K562 (cell line): ENCODE measurements at regions not wholly inside any gene's neighbourhood (a gene's known extent, or its start where the extent isn't known, plus 50 kb on each side); places are given as distances from the start of the nearest gene placed in this dataset.

Source experiments
- ATAC-seq: fragments of 200-7000 bp; cut with Tn5 transposase; 3 replicates; pipeline ENCODE4 v1.9.1; 2020; ENCODE audit warnings: moderate library complexity
- BruUV-seq: library from RNA; stranded (reverse); fragments of 400-500 nt; replicated peaks from 2 replicates; lab custom pipeline; 2021; lab: Mats Ljungman, UMichigan
- CTCF ChIA-PET: fragments of 300-600 bp; formaldehyde crosslinking; extraction: SDS; loops from one replicate; lab custom pipeline; 2021; ENCODE audit warnings: low intra/inter-chr PET ratio; lab: Yijun Ruan, JAX
- POLR2A ChIA-PET: fragments of 300-600, 350-650 bp; sonication (Branson Sonifier 250); formaldehyde crosslinking; extraction: SDS; loops from one replicate; lab custom pipeline; 2021; ENCODE audit warnings: antibody characterized with exemption, inconsistent platforms; lab: Yijun Ruan, JAX
- DNase-seq, 4 experiments: peaks; one replicate each; pipeline versions ENCODE4 v3.0.0 to v3.0.0-alpha.2; 2011 to 2018; ENCODE audit warnings: low spot score in 3 of 4, mixed read lengths in 3 of 4; ENCODE audit errors: extremely low read depth in 1 of 4
- FAIRE-seq: peaks from 2 replicates; lab custom pipeline; 2011; peaks lifted over from hg19 to GRCh38; lab: Jason Lieb, UNC
- H2AFZ ChIP-seq: 2 replicates; pipeline ENCODE4 v1.6.0; 2011; ENCODE audit warnings: low read depth, low read length, control low read depth, inconsistent platforms
- H3K27ac ChIP-seq: fragments of 200-600 bp; 3 replicates; pipeline ENCODE4 v1.8.0; 2011; ENCODE audit warnings: low read depth, mild to moderate bottlenecking, control low read depth, inconsistent platforms, low read length, moderate library complexity, mixed read lengths; ENCODE audit errors: extremely low read depth
- H3K27me3 ChIP-seq, 2 experiments: fragments of 300-600 bp in 1 of 2; 2 replicates in 1 of 2; 3 replicates in 1 of 2; pipeline versions ENCODE4 v1.6.0 to v1.8.0; 2011; ENCODE audit warnings: inconsistent platforms in 2 of 2, low read length in 2 of 2, mild to moderate bottlenecking in 1 of 2, mixed read lengths in 1 of 2, moderate library complexity in 1 of 2; ENCODE audit not compliant: control insufficient read depth in 2 of 2, insufficient read depth in 2 of 2
- H3K36me3 ChIP-seq: fragments of 300-600 bp; 3 replicates; pipeline ENCODE4 v1.8.0; 2011; ENCODE audit warnings: mild to moderate bottlenecking, low read length, inconsistent platforms; ENCODE audit not compliant: control insufficient read depth, insufficient read depth
- H3K4me1 ChIP-seq, 2 experiments: fragments of 200-600 bp in 1 of 2; replicated peaks in 1 of 2; 2 replicates in 1 of 2; 3 replicates in 1 of 2; pipeline versions ENCODE4 v1.5.1 to v1.8.0; 2011; ENCODE audit warnings: inconsistent platforms in 2 of 2, low read length in 2 of 2, mild to moderate bottlenecking in 1 of 2, mixed read lengths in 1 of 2, moderate library complexity in 1 of 2; ENCODE audit not compliant: control insufficient read depth in 2 of 2, insufficient read depth in 2 of 2
- H3K4me2 ChIP-seq: 2 replicates; pipeline ENCODE4 v1.6.1; 2011; ENCODE audit warnings: low read length, control low read depth, inconsistent platforms, mixed read lengths; ENCODE audit not compliant: insufficient read depth
- H3K4me3 ChIP-seq: fragments of 200-600 bp; sonication (generic), shearing (Covaris generic); 2 replicates; pipeline ENCODE4 v1.5.1; 2016; ENCODE audit warnings: control low read depth, inconsistent platforms
- H3K79me2 ChIP-seq: fragments of 200-600 bp; 3 replicates; pipeline ENCODE4 v1.8.0; 2011; ENCODE audit warnings: low read length, inconsistent platforms; ENCODE audit not compliant: control insufficient read depth, insufficient read depth
- H3K9ac ChIP-seq, 2 experiments: 2 replicates each; pipeline versions ENCODE4 v1.6.0 to v1.6.1; 2011; ENCODE audit warnings: low read depth in 2 of 2, low read length in 2 of 2, control low read depth in 1 of 2, inconsistent platforms in 1 of 2, mild to moderate bottlenecking in 1 of 2, mixed read lengths in 1 of 2; ENCODE audit not compliant: insufficient read depth in 1 of 2
- H3K9me1 ChIP-seq: one replicate; pipeline ENCODE4 v1.6.0; 2011; ENCODE audit warnings: inconsistent platforms, mild to moderate bottlenecking, low read length, moderate library complexity; ENCODE audit not compliant: control insufficient read depth, insufficient read depth
- H3K9me3 ChIP-seq: replicated peaks from 2 replicates; pipeline ENCODE4 v1.5.1; 2011; ENCODE audit warnings: low read depth, low read length, inconsistent platforms; ENCODE audit not compliant: control insufficient read depth, insufficient read depth
- H4K20me1 ChIP-seq: replicated peaks from 2 replicates; pipeline ENCODE4 v1.6.1; 2011; ENCODE audit warnings: low read length, inconsistent platforms, mixed read lengths; ENCODE audit not compliant: control insufficient read depth, insufficient read depth
- FOSL1 ChIP-seq: fragments of 200-800 bp; sonication (Bioruptor generic); conservative IDR thresholded peaks from 2 replicates; pipeline ENCODE4 v1.6.1; 2016; ENCODE audit warnings: missing genetic modification characterization, missing compliant biosample characterization
- TAL1 ChIP-seq: fragments of 450-650 bp; IDR thresholded peaks from 2 replicates; pipeline ENCODE4 v1.6.1; 2016; ENCODE audit warnings: mild to moderate bottlenecking
- WHSC1 ChIP-seq: IDR thresholded peaks from one replicate; pipeline ENCODE4 v1.6.1; 2012; ENCODE audit warnings: low read length, control low read depth, inconsistent platforms
- ZNF23 ChIP-seq: fragments of 250-450 bp; sonication (Bioruptor Pico); IDR thresholded peaks from 2 replicates; pipeline ENCODE4 v1.4.0; 2020; ENCODE audit warnings: mild to moderate bottlenecking
- WGBS: fragments of 100-300 bp; shearing (Covaris generic); methylation state at CpG from one replicate; pipeline ENCODE4 v1.1.6; 2016; ENCODE audit warnings: low coverage, mixed read lengths; ENCODE audit not compliant: insufficient coverage; ENCODE audit errors: missing lambda C conversion rate; 5-methylcytosine and 5-hydroxymethylcytosine counted together
- in situ Hi-C: fragments of 300-500 bp; cut with MboI; formaldehyde crosslinking; loops from 4 replicates; pipeline ENCODE4 v1.15.0; 2018; ENCODE audit warnings: inconsistent platforms, mixed read lengths
- intact Hi-C: fragments of 100-400 bp; cut with micrococcal nuclease; formaldehyde crosslinking; loops from 2 replicates; pipeline ENCODE4 v1.14.2; 2022
- TF ChIP-seq, protein P1 (sequence below): fragments of 450-650 bp; formaldehyde crosslinking; IDR thresholded peaks from 2 replicates; pipeline ENCODE4 v1.4.0; 2020; ENCODE audit warnings: mild to moderate bottlenecking, moderate library complexity
- TF ChIP-seq, protein P2 (sequence below): fragments of 250-450 bp; sonication (Bioruptor Pico); IDR thresholded peaks from 2 replicates; pipeline ENCODE4 v1.5.0; 2021; ENCODE audit warnings: mild to moderate bottlenecking, moderate library complexity
- TF ChIP-seq, protein P3 (sequence below): fragments of 200-800 bp; sonication (Bioruptor generic); IDR thresholded peaks from 2 replicates; pipeline ENCODE4 v1.6.1; 2017; ENCODE audit warnings: missing genetic modification characterization, missing compliant biosample characterization

DNA sequence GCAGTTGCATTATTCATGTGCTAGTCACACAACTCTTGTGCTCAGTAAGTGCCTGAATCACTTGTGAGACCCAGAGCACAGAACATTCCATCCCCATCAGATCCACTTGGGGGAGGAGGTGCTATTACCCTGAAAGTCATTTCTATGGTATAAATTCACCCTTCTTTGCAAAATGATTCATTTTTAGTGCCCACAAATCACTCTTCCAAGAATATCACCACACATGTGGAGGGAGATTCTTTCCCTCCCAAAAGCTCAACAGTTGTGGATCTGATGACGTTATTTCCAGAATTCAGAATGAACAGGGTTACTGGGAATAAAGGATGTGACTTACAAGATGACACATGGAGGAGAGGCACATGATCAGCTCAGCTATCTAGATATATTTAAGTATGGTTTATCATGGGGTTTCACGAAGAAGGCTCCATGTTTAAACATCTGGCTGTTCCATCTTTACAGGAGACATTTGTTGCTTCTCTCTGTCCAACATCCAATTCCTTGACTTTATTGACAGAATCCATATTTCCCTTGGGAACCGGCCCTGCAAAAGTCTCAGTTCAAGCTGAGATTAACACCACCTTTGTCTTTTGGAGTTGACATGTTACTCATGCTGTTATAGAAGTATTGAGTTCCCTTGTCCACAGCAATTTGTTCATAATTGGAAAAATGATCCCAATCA lies 214.2 kb upstream of the PROK2 start:
- Histone ChIP-seq H3K9me1 (no peaks in the 10 kb centered on the region), H3K4me1 (peaks cover 0 to 3% of the 10 kb centered on the region in 2 experiments; a peak in 2 of 5 replicates), H3K4me3 (no peak overlapping the region), H3K9ac (no peak overlapping the region), H3K4me2 (no peak overlapping the region), H3K27me3 (no peaks in the 10 kb centered on the region; a peak in 1 of 5 replicates), H4K20me1 (no peaks in the 10 kb centered on the region), H3K9me3 (no peaks in the 10 kb centered on the region), H3K79me2 (no peaks in the 10 kb centered on the region), H3K36me3 (no peaks in the 10 kb centered on the region), H2AFZ (no peak overlapping the region), H3K27ac (no peak overlapping the region)
- ChIA-PET CTCF (no interaction called here), POLR2A (interaction anchor here (1.0 to 1.6 kb wide), 2 partner anchors 14 to 156 kb away, joined by 3 to 5 read pairs; no protein-coding TSS in a partner anchor)
- WGBS: 7% methylated on average over 3 of the region's 3 CpGs
- in situ Hi-C loops: no loop called here
- ATAC-seq (no peak), FAIRE-seq (no peak), DNase-seq (no peak)
- intact Hi-C loops: no loop called here
- no TSS peak for BruUV-seq
- TF ChIP-seq, protein P1, sequence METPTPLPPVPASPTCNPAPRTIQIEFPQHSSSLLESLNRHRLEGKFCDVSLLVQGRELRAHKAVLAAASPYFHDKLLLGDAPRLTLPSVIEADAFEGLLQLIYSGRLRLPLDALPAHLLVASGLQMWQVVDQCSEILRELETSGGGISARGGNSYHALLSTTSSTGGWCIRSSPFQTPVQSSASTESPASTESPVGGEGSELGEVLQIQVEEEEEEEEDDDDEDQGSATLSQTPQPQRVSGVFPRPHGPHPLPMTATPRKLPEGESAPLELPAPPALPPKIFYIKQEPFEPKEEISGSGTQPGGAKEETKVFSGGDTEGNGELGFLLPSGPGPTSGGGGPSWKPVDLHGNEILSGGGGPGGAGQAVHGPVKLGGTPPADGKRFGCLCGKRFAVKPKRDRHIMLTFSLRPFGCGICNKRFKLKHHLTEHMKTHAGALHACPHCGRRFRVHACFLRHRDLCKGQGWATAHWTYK (CRISPR knock-in tag): no peak
- TF ChIP-seq, protein P2, sequence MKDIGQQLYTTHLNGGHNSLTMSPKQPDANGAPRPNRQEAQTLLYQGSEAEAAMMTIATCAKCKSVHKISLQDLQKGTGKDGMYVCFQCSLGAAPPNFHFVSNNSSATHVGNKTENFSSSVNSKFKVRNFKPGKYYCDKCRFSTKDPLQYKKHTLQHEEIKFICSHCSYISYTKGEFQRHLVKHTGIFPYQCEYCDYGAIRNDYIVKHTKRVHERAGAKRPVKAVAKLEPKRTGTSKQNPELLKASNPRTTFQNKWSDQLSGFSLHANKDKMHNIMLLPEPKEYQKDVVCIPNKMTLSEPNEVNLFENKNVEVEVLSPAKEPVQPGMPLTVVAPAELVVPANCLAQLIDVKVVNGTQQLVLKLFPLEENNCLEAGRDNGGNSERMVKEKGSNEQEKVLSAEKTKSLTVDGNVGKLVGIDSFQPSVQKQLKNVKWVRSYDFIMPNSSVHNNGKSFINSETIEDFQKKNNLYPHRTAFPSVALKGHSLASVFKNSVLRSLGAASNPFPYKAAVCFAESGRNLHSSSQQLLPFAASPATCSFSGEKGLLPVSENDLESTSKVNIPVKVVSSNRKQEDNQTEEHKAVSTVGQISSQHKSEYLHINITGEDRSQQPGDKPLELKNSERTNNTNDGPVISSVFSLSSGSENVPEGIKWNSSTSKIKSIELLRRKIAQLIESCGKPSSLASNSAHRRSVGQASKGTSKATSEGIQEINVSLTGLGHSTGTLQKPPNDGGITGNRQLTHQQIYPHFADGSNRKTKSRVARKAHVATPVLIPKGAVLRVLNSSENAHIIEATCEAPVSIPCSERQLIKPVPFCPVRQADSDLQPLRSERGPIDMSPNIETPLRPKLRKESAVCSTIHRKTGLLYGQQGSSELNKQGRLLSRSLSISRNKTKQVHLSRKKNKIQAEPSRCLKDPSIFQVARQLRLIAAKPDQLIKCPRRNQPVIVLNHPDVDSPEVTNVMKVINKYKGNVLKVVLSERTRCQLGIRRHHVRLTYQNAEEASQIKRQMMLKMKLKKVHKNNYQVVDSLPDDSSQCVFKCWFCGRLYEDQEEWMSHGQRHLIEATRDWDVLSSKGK (CRISPR knock-in tag): no peak
- TF ChIP-seq WHSC1: no peak
- TF ChIP-seq, protein P3, sequence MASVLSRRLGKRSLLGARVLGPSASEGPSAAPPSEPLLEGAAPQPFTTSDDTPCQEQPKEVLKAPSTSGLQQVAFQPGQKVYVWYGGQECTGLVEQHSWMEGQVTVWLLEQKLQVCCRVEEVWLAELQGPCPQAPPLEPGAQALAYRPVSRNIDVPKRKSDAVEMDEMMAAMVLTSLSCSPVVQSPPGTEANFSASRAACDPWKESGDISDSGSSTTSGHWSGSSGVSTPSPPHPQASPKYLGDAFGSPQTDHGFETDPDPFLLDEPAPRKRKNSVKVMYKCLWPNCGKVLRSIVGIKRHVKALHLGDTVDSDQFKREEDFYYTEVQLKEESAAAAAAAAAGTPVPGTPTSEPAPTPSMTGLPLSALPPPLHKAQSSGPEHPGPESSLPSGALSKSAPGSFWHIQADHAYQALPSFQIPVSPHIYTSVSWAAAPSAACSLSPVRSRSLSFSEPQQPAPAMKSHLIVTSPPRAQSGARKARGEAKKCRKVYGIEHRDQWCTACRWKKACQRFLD: peak; percentile 40; the same call in 1 of the 2 replicates
- peak; percentile 46; the same call in 1 of the 2 replicates for TF ChIP-seq FOSL1 (tag)
- TF ChIP-seq TAL1: no peak
- no peak for TF ChIP-seq ZNF23 (CRISPR knock-in tag)
